ENCODE measurements at regions not wholly inside any gene's neighbourhood (a gene's known extent, or its start where the extent isn't known, plus 50 kb on each side); places are given as distances from the start of the nearest gene placed in this dataset.

GRCh38 chr20:24158281-24158680, 169.7 kb upstream of the GGTLC1 start:
- TF ChIP-seq TCF7L2 (IDR thresholded peaks at IDR 0.05; ENCODE audit: low read depth, low read length) (no peak), SIN3A (IDR thresholded peaks at IDR 0.05; ENCODE audit: borderline replicate concordance, insufficient read depth, low read depth, low read length) (no peak), POLR2AphosphoS5 (IDR thresholded peaks at IDR 0.05; ENCODE audit: low read depth, low read length) (no peak)
- TF ChIP-seq, protein P1, sequence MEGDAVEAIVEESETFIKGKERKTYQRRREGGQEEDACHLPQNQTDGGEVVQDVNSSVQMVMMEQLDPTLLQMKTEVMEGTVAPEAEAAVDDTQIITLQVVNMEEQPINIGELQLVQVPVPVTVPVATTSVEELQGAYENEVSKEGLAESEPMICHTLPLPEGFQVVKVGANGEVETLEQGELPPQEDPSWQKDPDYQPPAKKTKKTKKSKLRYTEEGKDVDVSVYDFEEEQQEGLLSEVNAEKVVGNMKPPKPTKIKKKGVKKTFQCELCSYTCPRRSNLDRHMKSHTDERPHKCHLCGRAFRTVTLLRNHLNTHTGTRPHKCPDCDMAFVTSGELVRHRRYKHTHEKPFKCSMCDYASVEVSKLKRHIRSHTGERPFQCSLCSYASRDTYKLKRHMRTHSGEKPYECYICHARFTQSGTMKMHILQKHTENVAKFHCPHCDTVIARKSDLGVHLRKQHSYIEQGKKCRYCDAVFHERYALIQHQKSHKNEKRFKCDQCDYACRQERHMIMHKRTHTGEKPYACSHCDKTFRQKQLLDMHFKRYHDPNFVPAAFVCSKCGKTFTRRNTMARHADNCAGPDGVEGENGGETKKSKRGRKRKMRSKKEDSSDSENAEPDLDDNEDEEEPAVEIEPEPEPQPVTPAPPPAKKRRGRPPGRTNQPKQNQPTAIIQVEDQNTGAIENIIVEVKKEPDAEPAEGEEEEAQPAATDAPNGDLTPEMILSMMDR (IDR thresholded peaks at IDR 0.05) = no peak
- TF ChIP-seq, protein P2, sequence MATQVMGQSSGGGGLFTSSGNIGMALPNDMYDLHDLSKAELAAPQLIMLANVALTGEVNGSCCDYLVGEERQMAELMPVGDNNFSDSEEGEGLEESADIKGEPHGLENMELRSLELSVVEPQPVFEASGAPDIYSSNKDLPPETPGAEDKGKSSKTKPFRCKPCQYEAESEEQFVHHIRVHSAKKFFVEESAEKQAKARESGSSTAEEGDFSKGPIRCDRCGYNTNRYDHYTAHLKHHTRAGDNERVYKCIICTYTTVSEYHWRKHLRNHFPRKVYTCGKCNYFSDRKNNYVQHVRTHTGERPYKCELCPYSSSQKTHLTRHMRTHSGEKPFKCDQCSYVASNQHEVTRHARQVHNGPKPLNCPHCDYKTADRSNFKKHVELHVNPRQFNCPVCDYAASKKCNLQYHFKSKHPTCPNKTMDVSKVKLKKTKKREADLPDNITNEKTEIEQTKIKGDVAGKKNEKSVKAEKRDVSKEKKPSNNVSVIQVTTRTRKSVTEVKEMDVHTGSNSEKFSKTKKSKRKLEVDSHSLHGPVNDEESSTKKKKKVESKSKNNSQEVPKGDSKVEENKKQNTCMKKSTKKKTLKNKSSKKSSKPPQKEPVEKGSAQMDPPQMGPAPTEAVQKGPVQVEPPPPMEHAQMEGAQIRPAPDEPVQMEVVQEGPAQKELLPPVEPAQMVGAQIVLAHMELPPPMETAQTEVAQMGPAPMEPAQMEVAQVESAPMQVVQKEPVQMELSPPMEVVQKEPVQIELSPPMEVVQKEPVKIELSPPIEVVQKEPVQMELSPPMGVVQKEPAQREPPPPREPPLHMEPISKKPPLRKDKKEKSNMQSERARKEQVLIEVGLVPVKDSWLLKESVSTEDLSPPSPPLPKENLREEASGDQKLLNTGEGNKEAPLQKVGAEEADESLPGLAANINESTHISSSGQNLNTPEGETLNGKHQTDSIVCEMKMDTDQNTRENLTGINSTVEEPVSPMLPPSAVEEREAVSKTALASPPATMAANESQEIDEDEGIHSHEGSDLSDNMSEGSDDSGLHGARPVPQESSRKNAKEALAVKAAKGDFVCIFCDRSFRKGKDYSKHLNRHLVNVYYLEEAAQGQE (IDR thresholded peaks at IDR 0.05; ENCODE audit: insufficient read depth in 1 of 2, low read depth in 2 of 2, low read length in 1 of 2) = no peak
- H3K4me1 ChIP-seq (ENCODE audit: control insufficient read depth, insufficient read depth, low read length) = no peaks in the 10 kb centered on the region
- DNase-seq (ENCODE audit: low read depth, low spot score) (no peak), ATAC-seq (no peak)
- no peaks in the 10 kb centered on the region for H3K27me3 ChIP-seq (ENCODE audit: control insufficient read depth, insufficient read depth, low read length)
- intact Hi-C loops (cut with micrococcal nuclease; ENCODE audit: unreplicated experiment) = no loop called here
- no peak overlapping the region for H3K27ac ChIP-seq (ENCODE audit: low read length)
- H3K4me3 ChIP-seq (ENCODE audit: low read depth in 2 of 2, low read length in 2 of 2) = no peak overlapping the region
- no peaks in the 10 kb centered on the region for H3K9me3 ChIP-seq (ENCODE audit: control insufficient read depth, insufficient read depth, low read depth, low read length)
- BruUV-seq (replicated peaks) = no TSS peak
- H3K36me3 ChIP-seq (ENCODE audit: control insufficient read depth, insufficient read depth, low read length) = no peaks in the 10 kb centered on the region
- CTCF ChIA-PET = no interaction called here
- POLR2A ChIA-PET = interaction anchor here (0.6 kb wide), 1 partner anchor 234 kb away, joined by 12 read pairs; no protein-coding TSS in a partner anchor
- in situ Hi-C loops (cut with HindIII; ENCODE audit: low pct_unique_long_range_greater_than_20kb, low sequenced_read_pairs) = no loop called here

DNA sequence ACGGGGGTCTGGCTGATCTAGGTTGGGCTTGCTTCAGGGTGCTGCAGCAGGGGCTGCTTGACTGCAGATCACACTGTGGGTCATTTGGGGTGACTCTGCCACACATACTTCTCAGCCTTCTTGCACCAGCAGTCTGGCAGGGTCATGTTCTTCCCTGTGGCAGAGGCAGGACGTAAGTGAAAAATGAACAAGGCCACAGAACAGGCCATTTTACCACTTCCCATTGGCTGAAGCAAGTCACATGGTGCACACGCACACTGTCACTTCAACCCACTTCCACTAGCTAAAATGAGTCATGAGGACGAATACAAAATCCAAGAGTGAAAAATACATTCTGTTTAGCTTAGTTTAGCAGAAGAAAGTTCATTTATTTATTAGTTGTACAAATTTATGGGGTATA, 168.6 kb upstream of the GGTLC1 start:
- POLR2A ChIA-PET = no interaction called here
- intact Hi-C loops (cut with micrococcal nuclease; ENCODE audit: unreplicated experiment) (no loop called here), in situ Hi-C loops (cut with HindIII; ENCODE audit: low pct_unique_long_range_greater_than_20kb, low sequenced_read_pairs) (no loop called here)
- H3K4me3 ChIP-seq (ENCODE audit: low read depth in 2 of 2, low read length in 2 of 2) = no peak overlapping the region
- H3K4me1 ChIP-seq (ENCODE audit: control insufficient read depth, insufficient read depth, low read length) = no peaks in the 10 kb centered on the region
- H3K9me3 ChIP-seq (ENCODE audit: control insufficient read depth, insufficient read depth, low read depth, low read length) = no peaks in the 10 kb centered on the region
- H3K27ac ChIP-seq (ENCODE audit: low read length) = no peak overlapping the region
- DNase-seq (ENCODE audit: low read depth, low spot score) = no peak
- no peak for ATAC-seq
- CTCF ChIA-PET = no interaction called here
- TF ChIP-seq SIN3A (IDR thresholded peaks at IDR 0.05; ENCODE audit: borderline replicate concordance, insufficient read depth, low read depth, low read length) = no peak
- TF ChIP-seq, protein P1 (IDR thresholded peaks at IDR 0.05) = no peak
- TF ChIP-seq, protein P2 (IDR thresholded peaks at IDR 0.05; ENCODE audit: insufficient read depth in 1 of 2, low read depth in 2 of 2, low read length in 1 of 2) = no peak
- no peak for TF ChIP-seq POLR2AphosphoS5 (IDR thresholded peaks at IDR 0.05; ENCODE audit: low read depth, low read length)
- no peak for TF ChIP-seq TCF7L2 (IDR thresholded peaks at IDR 0.05; ENCODE audit: low read depth, low read length)
- no TSS peak for BruUV-seq (replicated peaks)
- H3K27me3 ChIP-seq (ENCODE audit: control insufficient read depth, insufficient read depth, low read length) = no peaks in the 10 kb centered on the region
- no peaks in the 10 kb centered on the region for H3K36me3 ChIP-seq (ENCODE audit: control insufficient read depth, insufficient read depth, low read length)
